Gastroesophageal sphincter (tissue), 3 donors: ENCODE measurements at regions not wholly inside any gene's neighbourhood (a gene's known extent, or its start where the extent isn't known, plus 50 kb on each side); places are given as distances from the start of the nearest gene placed in this dataset.

Experiments used
- EP300 ChIP-seq: sonication (generic); formaldehyde crosslinking; IDR thresholded peaks from one replicate; pipeline ENCODE4 v1.6.1; 2017; ENCODE audit warnings: antibody characterized with exemption, mild to moderate bottlenecking
- POLR2A ChIP-seq, 2 donors: fragments of 450-650 bp; IDR thresholded peaks; one replicate each; pipeline ENCODE4 v1.6.1; 2017; ENCODE audit warnings: antibody characterized with exemption in 2 of 2, mild to moderate bottlenecking in 2 of 2, moderate library complexity in 1 of 2
- TF ChIP-seq, protein P1 (sequence below), 4 experiments: fragments of 200-600 bp in 2 of 4; fragments of 450-650 bp in 2 of 4; sonication (generic) in 1 of 4; IDR thresholded peaks; one replicate each; pipeline ENCODE4 v1.5.1; 2017 to 2019; ENCODE audit warnings: antibody characterized with exemption in 4 of 4, mild to moderate bottlenecking in 2 of 4, moderate library complexity in 2 of 4

DNA sequence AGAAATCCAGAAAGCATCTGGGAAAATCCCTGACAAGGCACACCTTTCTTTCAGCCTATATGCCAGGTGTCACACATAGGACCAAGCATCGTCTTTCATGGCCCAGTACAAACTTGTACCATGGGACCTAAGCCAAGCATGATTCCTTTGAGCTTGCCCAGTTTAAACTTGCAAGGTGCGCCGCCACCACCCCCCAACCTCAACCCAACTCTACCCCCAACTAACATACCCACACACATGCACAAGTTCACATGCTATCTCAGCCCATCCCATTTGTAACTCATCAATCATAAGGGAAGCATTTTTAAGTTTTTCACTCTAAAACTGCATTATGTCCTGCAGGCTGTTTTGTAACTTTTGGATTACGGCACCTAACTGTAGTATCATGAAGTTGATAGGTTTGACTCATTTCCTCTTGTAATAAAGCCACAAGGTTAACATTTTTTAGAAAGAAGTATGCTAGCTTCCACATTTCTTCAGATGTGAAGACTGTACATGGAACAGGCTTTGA lies 145.9 kb upstream of the FST start:
- TF ChIP-seq POLR2A (IDR thresholded peaks at IDR 0.05) (no peak), EP300 (no peak)
- TF ChIP-seq, protein P1, sequence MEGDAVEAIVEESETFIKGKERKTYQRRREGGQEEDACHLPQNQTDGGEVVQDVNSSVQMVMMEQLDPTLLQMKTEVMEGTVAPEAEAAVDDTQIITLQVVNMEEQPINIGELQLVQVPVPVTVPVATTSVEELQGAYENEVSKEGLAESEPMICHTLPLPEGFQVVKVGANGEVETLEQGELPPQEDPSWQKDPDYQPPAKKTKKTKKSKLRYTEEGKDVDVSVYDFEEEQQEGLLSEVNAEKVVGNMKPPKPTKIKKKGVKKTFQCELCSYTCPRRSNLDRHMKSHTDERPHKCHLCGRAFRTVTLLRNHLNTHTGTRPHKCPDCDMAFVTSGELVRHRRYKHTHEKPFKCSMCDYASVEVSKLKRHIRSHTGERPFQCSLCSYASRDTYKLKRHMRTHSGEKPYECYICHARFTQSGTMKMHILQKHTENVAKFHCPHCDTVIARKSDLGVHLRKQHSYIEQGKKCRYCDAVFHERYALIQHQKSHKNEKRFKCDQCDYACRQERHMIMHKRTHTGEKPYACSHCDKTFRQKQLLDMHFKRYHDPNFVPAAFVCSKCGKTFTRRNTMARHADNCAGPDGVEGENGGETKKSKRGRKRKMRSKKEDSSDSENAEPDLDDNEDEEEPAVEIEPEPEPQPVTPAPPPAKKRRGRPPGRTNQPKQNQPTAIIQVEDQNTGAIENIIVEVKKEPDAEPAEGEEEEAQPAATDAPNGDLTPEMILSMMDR (IDR thresholded peaks at IDR 0.05), result no peak
